A549 (cell line): ENCODE measurements at regions not wholly inside any gene's neighbourhood (a gene's known extent, or its start where the extent isn't known, plus 50 kb on each side); places are given as distances from the start of the nearest gene placed in this dataset.

Source experiments
- CHD2 ChIP-seq: fragments of 150-350 bp; IDR thresholded peaks from 2 replicates; pipeline ENCODE4 v1.6.1; 2014; ENCODE audit warnings: low read length; ENCODE audit not compliant: partially characterized antibody
- JUNB ChIP-seq: fragments of >200 bp; sonication (Bioruptor Twin); formaldehyde crosslinking; IDR thresholded peaks from 2 replicates; pipeline ENCODE4 v1.6.1; 2016
- MAFK ChIP-seq: fragments of 450-650 bp; IDR thresholded peaks from 2 replicates; pipeline ENCODE4 v1.6.1; 2014; ENCODE audit not compliant: partially characterized antibody
- POLR2A ChIP-seq: IDR thresholded peaks from 2 replicates; pipeline ENCODE4 v1.6.1; 2012; ENCODE audit warnings: mild to moderate bottlenecking, low read length
- POLR2AphosphoS2 ChIP-seq: conservative IDR thresholded peaks from 2 replicates; pipeline ENCODE4 v1.6.1; 2012; ENCODE audit warnings: low read length, improper control_type of control experiment, inconsistent platforms
- RFX5 ChIP-seq: fragments of 450-650 bp; IDR thresholded peaks from 2 replicates; pipeline ENCODE4 v1.7.1; 2014; ENCODE audit warnings: antibody characterized with exemption, mild to moderate bottlenecking, moderate library complexity
- ZNF302 ChIP-seq: fragments of 250-450 bp; sonication (Bioruptor Pico); IDR thresholded peaks from 2 replicates; pipeline ENCODE4 v1.9.0; 2021; ENCODE audit warnings: inconsistent platforms, mild to moderate bottlenecking, moderate library complexity
- TF ChIP-seq, protein P1 (sequence below): fragments of >200 bp; sonication (Bioruptor Twin); formaldehyde crosslinking; IDR thresholded peaks from 3 replicates; pipeline ENCODE4 v1.5.1; 2016
- TF ChIP-seq, protein P2 (sequence below): IDR thresholded peaks from 2 replicates; pipeline ENCODE4 v1.6.1; 2012
- TF ChIP-seq, protein P3 (sequence below): fragments of >200 bp; sonication (Bioruptor Twin); formaldehyde crosslinking; IDR thresholded peaks from 2 replicates; pipeline ENCODE4 v1.6.1; 2016

DNA sequence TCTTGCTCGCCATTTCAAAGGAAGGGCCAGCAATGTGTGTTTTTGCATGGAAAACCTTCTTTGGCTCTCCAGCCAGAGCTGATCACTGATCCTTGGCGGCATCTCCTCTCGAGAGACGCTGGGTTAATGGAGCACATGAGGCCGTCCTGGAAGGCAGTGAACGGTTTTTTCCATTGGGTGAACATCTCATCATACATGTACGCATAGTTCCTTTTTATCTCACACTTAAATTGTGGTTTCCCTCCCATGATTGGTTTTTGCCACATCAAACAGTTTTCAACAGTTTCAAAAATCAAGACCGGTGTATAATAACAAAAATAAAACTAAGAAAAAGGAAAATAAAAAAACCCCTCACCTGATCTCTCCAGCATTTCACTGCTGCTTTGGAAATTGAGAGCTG, 276.4 kb downstream of the TCF7L2 start:
- TF ChIP-seq, protein P1, sequence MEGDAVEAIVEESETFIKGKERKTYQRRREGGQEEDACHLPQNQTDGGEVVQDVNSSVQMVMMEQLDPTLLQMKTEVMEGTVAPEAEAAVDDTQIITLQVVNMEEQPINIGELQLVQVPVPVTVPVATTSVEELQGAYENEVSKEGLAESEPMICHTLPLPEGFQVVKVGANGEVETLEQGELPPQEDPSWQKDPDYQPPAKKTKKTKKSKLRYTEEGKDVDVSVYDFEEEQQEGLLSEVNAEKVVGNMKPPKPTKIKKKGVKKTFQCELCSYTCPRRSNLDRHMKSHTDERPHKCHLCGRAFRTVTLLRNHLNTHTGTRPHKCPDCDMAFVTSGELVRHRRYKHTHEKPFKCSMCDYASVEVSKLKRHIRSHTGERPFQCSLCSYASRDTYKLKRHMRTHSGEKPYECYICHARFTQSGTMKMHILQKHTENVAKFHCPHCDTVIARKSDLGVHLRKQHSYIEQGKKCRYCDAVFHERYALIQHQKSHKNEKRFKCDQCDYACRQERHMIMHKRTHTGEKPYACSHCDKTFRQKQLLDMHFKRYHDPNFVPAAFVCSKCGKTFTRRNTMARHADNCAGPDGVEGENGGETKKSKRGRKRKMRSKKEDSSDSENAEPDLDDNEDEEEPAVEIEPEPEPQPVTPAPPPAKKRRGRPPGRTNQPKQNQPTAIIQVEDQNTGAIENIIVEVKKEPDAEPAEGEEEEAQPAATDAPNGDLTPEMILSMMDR, result no peak
- TF ChIP-seq CHD2 (no peak), POLR2A (no peak), RFX5 (no peak), JUNB (no peak), MAFK (no peak), POLR2AphosphoS2 (no peak), ZNF302 (CRISPR knock-in tag) (no peak)
- TF ChIP-seq, protein P2, sequence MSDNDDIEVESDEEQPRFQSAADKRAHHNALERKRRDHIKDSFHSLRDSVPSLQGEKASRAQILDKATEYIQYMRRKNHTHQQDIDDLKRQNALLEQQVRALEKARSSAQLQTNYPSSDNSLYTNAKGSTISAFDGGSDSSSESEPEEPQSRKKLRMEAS, result no peak
- TF ChIP-seq, protein P3, sequence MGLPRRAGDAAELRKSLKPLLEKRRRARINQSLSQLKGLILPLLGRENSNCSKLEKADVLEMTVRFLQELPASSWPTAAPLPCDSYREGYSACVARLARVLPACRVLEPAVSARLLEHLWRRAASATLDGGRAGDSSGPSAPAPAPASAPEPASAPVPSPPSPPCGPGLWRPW, result no peak
